AG09319 (cell line): ENCODE measurements at regions not wholly inside any gene's neighbourhood (a gene's known extent, or its start where the extent isn't known, plus 50 kb on each side); places are given as distances from the start of the nearest gene placed in this dataset.

Source experiments
- DNase-seq: peaks from one replicate; pipeline ENCODE4 v3.0.0-alpha.2; 2010; ENCODE audit warnings: low read depth; ENCODE audit errors: extremely low read depth
- TF ChIP-seq, protein P1 (sequence below): IDR thresholded peaks from 2 replicates; pipeline ENCODE4 v1.5.1; 2011; ENCODE audit warnings: low read depth, mild to moderate bottlenecking, inconsistent platforms, low read length, moderate library complexity

DNA sequence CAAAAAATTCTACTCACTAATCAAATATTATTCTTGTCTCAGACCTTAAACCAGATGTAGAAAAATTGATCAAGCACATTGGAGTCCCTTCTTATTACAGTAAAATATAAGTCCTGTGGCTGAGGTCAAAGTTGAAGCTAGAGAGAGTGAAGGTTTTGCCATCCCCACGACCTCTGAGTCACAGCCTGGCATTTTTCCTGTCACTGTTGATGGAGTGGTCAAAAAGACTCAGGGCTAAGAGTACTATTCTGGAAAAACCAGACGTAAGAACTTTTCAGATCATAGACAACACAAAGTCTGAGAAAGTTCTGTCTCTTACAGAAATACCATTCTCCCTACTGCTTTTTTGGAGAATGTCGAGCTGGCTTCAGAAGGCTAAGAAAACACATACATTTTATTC is 323.7 kb upstream of the ANKRD30A start:
- DNase-seq, result no peak
- TF ChIP-seq, protein P1, sequence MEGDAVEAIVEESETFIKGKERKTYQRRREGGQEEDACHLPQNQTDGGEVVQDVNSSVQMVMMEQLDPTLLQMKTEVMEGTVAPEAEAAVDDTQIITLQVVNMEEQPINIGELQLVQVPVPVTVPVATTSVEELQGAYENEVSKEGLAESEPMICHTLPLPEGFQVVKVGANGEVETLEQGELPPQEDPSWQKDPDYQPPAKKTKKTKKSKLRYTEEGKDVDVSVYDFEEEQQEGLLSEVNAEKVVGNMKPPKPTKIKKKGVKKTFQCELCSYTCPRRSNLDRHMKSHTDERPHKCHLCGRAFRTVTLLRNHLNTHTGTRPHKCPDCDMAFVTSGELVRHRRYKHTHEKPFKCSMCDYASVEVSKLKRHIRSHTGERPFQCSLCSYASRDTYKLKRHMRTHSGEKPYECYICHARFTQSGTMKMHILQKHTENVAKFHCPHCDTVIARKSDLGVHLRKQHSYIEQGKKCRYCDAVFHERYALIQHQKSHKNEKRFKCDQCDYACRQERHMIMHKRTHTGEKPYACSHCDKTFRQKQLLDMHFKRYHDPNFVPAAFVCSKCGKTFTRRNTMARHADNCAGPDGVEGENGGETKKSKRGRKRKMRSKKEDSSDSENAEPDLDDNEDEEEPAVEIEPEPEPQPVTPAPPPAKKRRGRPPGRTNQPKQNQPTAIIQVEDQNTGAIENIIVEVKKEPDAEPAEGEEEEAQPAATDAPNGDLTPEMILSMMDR, result no peak

DNA sequence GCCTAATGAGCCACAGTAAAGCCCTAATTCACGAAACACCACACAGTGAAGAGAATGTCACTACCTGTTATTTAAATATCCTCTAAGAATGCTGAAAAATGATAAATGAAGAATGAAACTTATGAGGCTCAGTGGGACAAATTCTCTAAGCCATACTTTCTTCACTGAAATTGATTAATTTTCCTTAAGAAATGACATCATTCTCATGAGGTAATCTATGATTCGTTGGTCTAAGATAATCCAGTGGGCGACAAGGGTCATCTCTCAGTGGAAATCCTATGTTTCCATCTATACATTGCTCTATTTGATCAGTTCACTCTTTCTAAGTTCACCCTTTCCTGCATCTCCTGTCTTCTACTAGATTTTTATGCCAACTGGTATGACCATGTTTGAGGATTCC is 330.4 kb upstream of the ANKRD30A start:
- TF ChIP-seq, protein P1, result no peak
- DNase-seq, result no peak

DNA sequence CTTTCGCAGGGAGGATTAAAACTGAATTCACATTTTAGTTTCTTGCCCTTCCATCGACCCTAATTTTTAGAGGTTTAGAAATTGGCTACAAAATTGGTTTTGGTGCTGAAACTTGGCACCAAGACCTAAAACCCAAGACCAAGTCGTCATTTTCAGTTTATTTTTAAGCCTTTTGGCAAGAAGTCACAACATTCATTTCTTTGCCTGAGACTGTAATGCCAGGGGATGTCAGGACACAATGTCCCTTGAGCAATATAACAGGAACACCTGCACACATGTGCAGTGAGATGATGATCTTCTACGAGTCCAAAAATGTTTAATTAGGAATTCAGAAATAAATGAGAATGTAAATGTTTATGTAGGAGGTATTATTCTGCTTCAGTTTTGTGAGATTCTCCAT is 335.4 kb upstream of the ANKRD30A start:
- TF ChIP-seq, protein P1, result no peak
- no peak for DNase-seq

DNA sequence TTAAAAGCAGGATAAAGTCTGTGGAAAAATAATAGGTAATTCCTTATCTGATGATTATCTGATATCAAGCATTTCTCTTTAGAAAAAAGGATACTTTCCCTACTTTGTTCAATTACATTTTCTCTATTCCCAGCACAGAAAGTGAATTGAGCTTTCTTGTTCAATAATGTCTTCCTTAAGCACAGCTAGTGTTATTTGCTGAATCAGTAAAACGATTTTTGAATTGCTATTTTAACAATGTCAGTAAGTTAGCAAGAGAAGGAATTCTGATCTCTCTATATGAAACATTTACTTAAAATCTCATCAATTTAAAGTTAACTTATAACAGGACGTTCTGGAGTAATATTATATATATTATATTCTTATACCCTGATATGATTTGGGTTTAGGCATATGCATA is 337.2 kb upstream of the ANKRD30A start:
- TF ChIP-seq, protein P1, result no peak
- DNase-seq, result no peak

DNA sequence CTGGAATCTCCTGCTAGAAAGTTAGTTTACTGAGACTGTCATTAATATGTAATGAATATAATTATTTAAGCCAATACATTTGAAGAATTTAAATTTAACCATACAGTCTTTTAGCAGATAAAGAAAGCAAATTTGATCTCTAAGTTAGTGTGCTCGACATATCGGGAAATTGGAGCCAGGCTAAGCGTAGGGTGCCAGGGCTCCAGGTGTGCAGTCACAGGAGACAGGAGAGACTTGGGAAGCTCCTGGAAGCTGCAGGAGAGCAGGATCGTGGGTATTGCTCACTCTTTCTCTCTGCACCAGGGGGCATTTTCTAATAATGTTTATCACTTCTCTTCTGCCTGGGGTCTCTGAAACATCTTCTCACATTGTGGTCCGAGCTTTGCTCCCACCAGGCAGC is 342.0 kb upstream of the ANKRD30A start:
- TF ChIP-seq, protein P1, result no peak
- DNase-seq, result no peak

DNA sequence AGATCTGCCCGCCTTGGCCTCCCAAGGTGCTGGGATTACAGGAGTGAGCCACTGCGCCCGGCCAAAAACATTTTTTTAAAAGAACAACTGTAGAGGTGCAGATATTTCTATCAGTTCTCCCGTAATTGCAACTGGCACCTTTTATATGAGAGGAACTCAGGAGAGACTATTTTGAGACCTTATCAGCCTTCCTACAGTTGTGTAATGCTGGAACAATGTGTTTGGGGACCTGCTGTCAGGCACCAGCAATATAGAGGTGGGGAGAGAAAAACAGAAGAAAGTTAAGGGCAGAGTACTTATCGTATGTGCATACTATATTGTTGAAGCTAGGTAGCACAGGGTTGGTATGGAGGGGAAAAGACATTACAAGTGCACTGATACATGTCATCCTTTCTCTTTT is 343.8 kb upstream of the ANKRD30A start:
- DNase-seq, result no peak
- TF ChIP-seq, protein P1, result no peak

DNA sequence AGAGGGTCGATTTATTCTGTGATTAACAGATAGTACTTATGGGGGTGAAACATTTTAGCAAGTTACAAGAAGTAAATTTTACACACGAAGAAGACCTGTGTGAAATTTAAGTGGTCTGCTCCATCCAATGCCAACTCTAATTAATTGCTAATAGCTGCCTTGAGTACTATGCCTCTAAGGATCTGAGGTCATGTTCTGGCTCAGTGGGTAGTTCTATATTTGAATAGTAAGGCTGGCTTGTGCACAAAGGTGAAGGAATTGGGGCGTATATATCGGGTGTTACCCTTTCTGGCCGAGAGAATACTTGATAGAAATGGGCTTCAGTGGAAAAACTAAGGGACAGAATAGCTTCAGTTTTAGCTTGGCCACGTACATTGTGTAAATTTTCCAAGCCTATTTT is 345.2 kb upstream of the ANKRD30A start:
- no peak for DNase-seq
- TF ChIP-seq, protein P1, result no peak
